GM18502 (cell line): ENCODE measurements at regions not wholly inside any gene's neighbourhood (a gene's known extent, or its start where the extent isn't known, plus 50 kb on each side); places are given as distances from the start of the nearest gene placed in this dataset.
"Not testable (repeated sequence)": the region's sequence is repeated elsewhere in the genome, so short reads cannot be mapped to it uniquely, and the experiment has no call there.

Experiments
- ATAC-seq: cut with Tn5 transposase; IDR thresholded peaks from one replicate; pipeline ENCODE4 v1.9.1; 2021; ENCODE audit warnings: mild to moderate bottlenecking; ENCODE audit not compliant: unreplicated experiment, poor library complexity

- no peak for ATAC-seq
These were observed 119.6 kb upstream of the RANBP3L start for GRCh38 chr5:36421256-36421655.

- no peak for ATAC-seq
These were observed 121.2 kb upstream of the RANBP3L start for GRCh38 chr5:36422952-36423351.

GRCh38 chr5:36423578-36424307 lies 122.0 kb upstream of the RANBP3L start:
- ATAC-seq = no peak

GRCh38 chr5:36426070-36426469 lies 124.4 kb upstream of the RANBP3L start:
- ATAC-seq = not testable (repeated sequence)

- no peak for ATAC-seq
These were observed 133.8 kb upstream of the RANBP3L start for GRCh38 chr5:36435516-36435915.

GRCh38 chr5:36436306-36436705 lies 134.6 kb upstream of the RANBP3L start:
- ATAC-seq = no peak

- no peak for ATAC-seq
These were observed 137.3 kb upstream of the RANBP3L start for GRCh38 chr5:36438765-36439561.

- no peak for ATAC-seq
These were observed 138.6 kb upstream of the RANBP3L start for GRCh38 chr5:36440300-36440699.

GRCh38 chr5:36441280-36441679 lies 139.6 kb upstream of the RANBP3L start:
- no peak for ATAC-seq

GRCh38 chr5:36442352-36442751 lies 140.7 kb upstream of the RANBP3L start:
- ATAC-seq = no peak

GRCh38 chr5:36442796-36443195 lies 141.1 kb upstream of the RANBP3L start:
- no peak for ATAC-seq

GRCh38 chr5:36443941-36444340 lies 142.2 kb upstream of the RANBP3L start:
- ATAC-seq = no peak

- no peak for ATAC-seq
These were observed 143.1 kb upstream of the RANBP3L start for GRCh38 chr5:36444582-36445418.

- ATAC-seq = no peak
These were observed 146.1 kb upstream of the RANBP3L start for GRCh38 chr5:36447776-36448175.

GRCh38 chr5:36450229-36451014 lies 148.7 kb upstream of the RANBP3L start:
- no peak for ATAC-seq

- ATAC-seq = no peak
These were observed 150.8 kb upstream of the RANBP3L start for GRCh38 chr5:36452424-36453006.

GRCh38 chr5:36457511-36458270 lies 148.7 kb upstream of the SLC1A3 start:
- no peak for ATAC-seq

GRCh38 chr5:36458746-36459145 lies 147.7 kb upstream of the SLC1A3 start:
- ATAC-seq = no peak
